SK-N-SH treated with all-trans-retinoic acid at 6 μM for 48 hours (cell line): ENCODE measurements at regions not wholly inside any gene's neighbourhood (a gene's known extent, or its start where the extent isn't known, plus 50 kb on each side); places are given as distances from the start of the nearest gene placed in this dataset.
"Not testable (repeated sequence)": the region's sequence is repeated elsewhere in the genome, so short reads cannot be mapped to it uniquely, and the experiment has no call there.

Experiments used
- ARNTL ChIP-seq: fragments of 450-650 bp; formaldehyde crosslinking; IDR thresholded peaks from 2 replicates; pipeline ENCODE4 v1.5.0; 2020; ENCODE audit warnings: low read depth, mild to moderate bottlenecking, moderate library complexity, borderline replicate concordance
- CSDC2 ChIP-seq: fragments of 250-450 bp; sonication (Bioruptor Pico); IDR thresholded peaks from 2 replicates; pipeline ENCODE4 v1.5.0; 2020; ENCODE audit warnings: mild to moderate bottlenecking, moderate library complexity

- not testable (repeated sequence) for TF ChIP-seq CSDC2, ARNTL (CRISPR knock-in tag)
Observed at GRCh38 chr13:72545895-72546294, 181.5 kb downstream of the MZT1 start.
